ENCODE measurements at regions not wholly inside any gene's neighbourhood (a gene's known extent, or its start where the extent isn't known, plus 50 kb on each side); places are given as distances from the start of the nearest gene placed in this dataset.

DNA sequence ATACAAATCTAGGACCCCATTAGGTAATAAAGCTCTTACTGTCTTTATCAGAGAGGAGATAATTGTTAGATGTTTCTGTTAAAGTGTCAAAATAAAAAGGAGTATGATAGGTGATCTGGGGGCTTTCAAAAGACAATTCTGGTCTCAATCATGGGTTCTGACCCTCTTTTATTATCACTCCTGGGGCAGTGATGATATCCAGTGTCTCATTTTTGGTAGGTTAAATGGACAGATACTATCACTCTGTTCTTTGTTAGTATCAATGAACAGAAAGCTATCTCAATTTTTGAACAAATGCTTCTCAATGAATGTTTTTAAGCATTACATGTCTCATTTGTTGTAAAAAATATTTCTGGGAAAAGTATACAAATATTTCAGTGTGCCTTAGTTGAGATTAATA, 405.9 kb downstream of the MLLT3 start:
- Histone ChIP-seq H3K4me2 (ENCODE audit: insufficient read depth in 1 of 2, low read depth in 2 of 2, low read length in 2 of 2) (no peak overlapping the region), H3K36me3 (ENCODE audit: control insufficient read depth in 2 of 4, insufficient read depth in 4 of 4, low read length in 3 of 4) (no peaks in the 10 kb centered on the region), H4K91ac (replicated peaks; ENCODE audit: insufficient read length, low read length) (no peak overlapping the region), H2BK15ac (ENCODE audit: low read length) (no peak overlapping the region), H3K4me1 (replicated peaks in 1 of 4; ENCODE audit: control insufficient read depth in 3 of 4, insufficient read depth in 4 of 4, low read length in 3 of 4) (no peaks in the 10 kb centered on the region), H3K4me3 (ENCODE audit: extremely low read depth in 1 of 4, insufficient read depth in 2 of 4, low read depth in 3 of 4, low read length in 4 of 4) (no peak overlapping the region), H2BK20ac (ENCODE audit: low read length) (no peak overlapping the region), H3K79me1 (ENCODE audit: low read depth, low read length) (no peaks in the 10 kb centered on the region), H4K5ac (ENCODE audit: insufficient read length, low read depth, low read length) (no peak overlapping the region), H4K20me1 (replicated peaks in 1 of 2; ENCODE audit: control insufficient read depth in 1 of 2, insufficient read depth in 2 of 2, low read length in 2 of 2) (no peaks in the 10 kb centered on the region), H2BK12ac (ENCODE audit: low read depth, low read length) (no peak overlapping the region), H2BK120ac (replicated peaks; ENCODE audit: low read depth, low read length) (no peak overlapping the region), H3K18ac (ENCODE audit: extremely low read depth, low read length) (no peak overlapping the region), H3K9ac (replicated peaks in 1 of 4; ENCODE audit: extremely low read depth in 1 of 4, low read depth in 3 of 4, low read length in 3 of 4) (no peak overlapping the region), H3K4ac (replicated peaks; ENCODE audit: insufficient read length, low read depth, low read length) (no peak overlapping the region), H3K56ac (replicated peaks; ENCODE audit: insufficient read length, low read depth, low read length) (no peak overlapping the region), H3K27me3 (replicated peaks in 1 of 4; ENCODE audit: control insufficient read depth in 3 of 4, extremely low read depth in 1 of 4, insufficient read depth in 3 of 4, low read length in 3 of 4) (no peaks in the 10 kb centered on the region), H2BK5ac (ENCODE audit: low read depth, low read length) (no peak overlapping the region), H2AK5ac (ENCODE audit: low read depth, low read length) (no peak overlapping the region), H3K23ac (ENCODE audit: insufficient read length) (no peak overlapping the region), H2AFZ (ENCODE audit: low read length) (no peak overlapping the region), H3K14ac (ENCODE audit: insufficient read length) (no peak overlapping the region), H3K27ac (ENCODE audit: low read depth, low read length) (no peak overlapping the region), H3K9me3 (ENCODE audit: insufficient read depth in 2 of 2, low read depth in 1 of 2, low read length in 1 of 2) (no peaks in the 10 kb centered on the region), H4K8ac (ENCODE audit: extremely low read depth, insufficient read depth, low read length) (no peak overlapping the region), H3K79me2 (ENCODE audit: control insufficient read depth in 1 of 2, insufficient read depth in 2 of 2, low read length in 2 of 2) (no peaks in the 10 kb centered on the region), H3K23me2 (ENCODE audit: low read depth, low read length) (no peaks in the 10 kb centered on the region)
- CTCF ChIA-PET (ENCODE audit: partially characterized antibody): interaction anchor here (1.2 kb wide), 2 partner anchors 9 to 15 kb away, joined by 3 read pairs; no protein-coding TSS in a partner anchor
- FAIRE-seq (no peak), DNase-seq (ENCODE audit: low read depth in 1 of 2, low spot score in 2 of 2) (no peak)
- POLR2A ChIA-PET (ENCODE audit: partially characterized antibody): no interaction called here
- TF ChIP-seq TCF12 (IDR thresholded peaks at IDR 0.05; ENCODE audit: low read depth, low read length) (no peak), RXRA (IDR thresholded peaks at IDR 0.05; ENCODE audit: insufficient read depth, low read depth, low read length) (no peak), CTBP2 (IDR thresholded peaks at IDR 0.05; ENCODE audit: borderline replicate concordance, insufficient read depth, insufficient read length, low read length) (no peak), BACH1 (IDR thresholded peaks at IDR 0.05; ENCODE audit: low read length) (no peak)

Data from H1 (cell line).